ENCODE measurements at regions not wholly inside any gene's neighbourhood (a gene's known extent, or its start where the extent isn't known, plus 50 kb on each side); places are given as distances from the start of the nearest gene placed in this dataset.

DNA sequence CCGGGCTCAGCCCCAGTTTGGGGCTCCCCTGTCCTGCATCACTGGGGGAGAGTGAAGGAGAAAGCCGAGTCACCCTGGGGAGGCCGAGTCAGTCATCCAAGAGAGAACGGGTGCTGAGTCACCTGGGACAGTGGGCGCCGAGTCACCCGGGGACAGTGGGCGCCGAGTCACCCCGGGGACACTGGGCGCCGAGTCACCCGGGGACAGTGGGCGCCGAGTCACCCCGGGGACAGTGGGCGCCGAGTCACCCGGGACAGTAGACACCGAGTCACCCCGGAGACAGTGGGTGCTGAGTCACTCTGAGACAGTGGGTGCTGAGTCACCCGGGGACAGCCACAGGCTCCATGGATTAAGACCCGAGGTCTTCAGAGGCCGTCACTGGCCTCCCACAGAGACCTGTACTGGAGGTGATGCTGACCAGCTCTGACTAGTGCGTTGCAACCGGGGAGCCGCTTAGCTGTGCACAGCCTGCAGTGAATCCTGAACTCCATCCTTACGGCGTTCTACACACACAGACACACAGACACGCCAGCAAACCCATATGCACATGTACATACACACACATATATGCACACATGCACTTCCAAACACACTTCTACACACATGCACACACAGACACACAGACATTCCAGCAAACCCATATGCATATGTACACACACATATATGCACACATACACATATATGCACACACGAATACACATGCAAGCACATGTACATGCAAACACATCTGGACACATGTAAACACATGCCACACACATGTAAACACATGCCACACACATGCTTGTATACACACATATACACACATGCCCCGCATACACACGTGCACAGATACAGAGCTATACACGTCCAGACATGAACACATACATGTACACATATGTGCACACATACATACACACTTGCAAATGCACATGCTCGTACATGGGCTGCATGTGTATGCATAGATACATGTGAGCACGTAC, 64.9 kb upstream of the GALNT9 start:
- H3K27ac ChIP-seq (replicated peaks), result no peak overlapping the region
- intact Hi-C loops (cut with micrococcal nuclease), result no loop called here
- H3K36me3 ChIP-seq, result no peaks in the 10 kb centered on the region
- TF ChIP-seq, protein P1, sequence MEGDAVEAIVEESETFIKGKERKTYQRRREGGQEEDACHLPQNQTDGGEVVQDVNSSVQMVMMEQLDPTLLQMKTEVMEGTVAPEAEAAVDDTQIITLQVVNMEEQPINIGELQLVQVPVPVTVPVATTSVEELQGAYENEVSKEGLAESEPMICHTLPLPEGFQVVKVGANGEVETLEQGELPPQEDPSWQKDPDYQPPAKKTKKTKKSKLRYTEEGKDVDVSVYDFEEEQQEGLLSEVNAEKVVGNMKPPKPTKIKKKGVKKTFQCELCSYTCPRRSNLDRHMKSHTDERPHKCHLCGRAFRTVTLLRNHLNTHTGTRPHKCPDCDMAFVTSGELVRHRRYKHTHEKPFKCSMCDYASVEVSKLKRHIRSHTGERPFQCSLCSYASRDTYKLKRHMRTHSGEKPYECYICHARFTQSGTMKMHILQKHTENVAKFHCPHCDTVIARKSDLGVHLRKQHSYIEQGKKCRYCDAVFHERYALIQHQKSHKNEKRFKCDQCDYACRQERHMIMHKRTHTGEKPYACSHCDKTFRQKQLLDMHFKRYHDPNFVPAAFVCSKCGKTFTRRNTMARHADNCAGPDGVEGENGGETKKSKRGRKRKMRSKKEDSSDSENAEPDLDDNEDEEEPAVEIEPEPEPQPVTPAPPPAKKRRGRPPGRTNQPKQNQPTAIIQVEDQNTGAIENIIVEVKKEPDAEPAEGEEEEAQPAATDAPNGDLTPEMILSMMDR (IDR thresholded peaks at IDR 0.05; ENCODE audit: borderline replicate concordance), result no peak
- no peak for DNase-seq
- no peaks in the 10 kb centered on the region for H3K4me1 ChIP-seq
- H3K9me3 ChIP-seq (replicated peaks), result no peaks in the 10 kb centered on the region
- no peak overlapping the region for H3K4me3 ChIP-seq
- peaks cover 88% of the 10 kb centered on the region for H3K27me3 ChIP-seq (ENCODE audit: low read depth)

DNA sequence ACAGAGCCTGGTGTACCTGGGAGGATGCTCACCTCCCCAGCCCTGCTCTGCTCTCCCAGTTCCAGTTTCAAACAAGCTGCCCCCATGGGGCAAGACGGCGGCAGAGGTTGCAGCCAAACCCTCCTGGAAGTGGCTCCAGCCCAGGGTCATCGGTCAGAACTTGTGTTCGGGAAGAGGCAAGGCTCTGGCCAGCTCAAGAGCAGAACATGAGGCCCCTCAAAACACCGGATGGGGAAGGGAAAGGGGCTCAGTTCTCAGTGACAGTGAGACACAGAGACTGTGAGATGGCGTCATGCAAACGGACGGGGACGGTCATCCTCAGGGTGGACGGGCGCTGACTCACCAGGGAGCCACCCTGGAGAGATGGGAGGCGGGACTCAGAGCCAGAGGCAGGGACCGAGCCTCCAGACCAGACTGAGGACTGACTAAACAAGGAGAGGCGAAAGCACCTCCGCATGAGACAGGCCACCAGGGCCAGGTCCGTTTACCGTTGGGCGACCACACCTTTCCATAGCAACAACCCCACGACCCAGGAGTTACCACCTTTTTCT, 63.9 kb upstream of the GALNT9 start:
- Histone ChIP-seq H3K9me3 (replicated peaks) (no peaks in the 10 kb centered on the region), H3K4me1 (no peaks in the 10 kb centered on the region), H3K36me3 (no peaks in the 10 kb centered on the region), H3K27me3 (ENCODE audit: low read depth) (peaks cover 88% of the 10 kb centered on the region), H3K27ac (replicated peaks) (no peak overlapping the region), H3K4me3 (no peak overlapping the region)
- intact Hi-C loops (cut with micrococcal nuclease), result no loop called here
- no peak for DNase-seq
- TF ChIP-seq, protein P1 (IDR thresholded peaks at IDR 0.05; ENCODE audit: borderline replicate concordance), result no peak

DNA sequence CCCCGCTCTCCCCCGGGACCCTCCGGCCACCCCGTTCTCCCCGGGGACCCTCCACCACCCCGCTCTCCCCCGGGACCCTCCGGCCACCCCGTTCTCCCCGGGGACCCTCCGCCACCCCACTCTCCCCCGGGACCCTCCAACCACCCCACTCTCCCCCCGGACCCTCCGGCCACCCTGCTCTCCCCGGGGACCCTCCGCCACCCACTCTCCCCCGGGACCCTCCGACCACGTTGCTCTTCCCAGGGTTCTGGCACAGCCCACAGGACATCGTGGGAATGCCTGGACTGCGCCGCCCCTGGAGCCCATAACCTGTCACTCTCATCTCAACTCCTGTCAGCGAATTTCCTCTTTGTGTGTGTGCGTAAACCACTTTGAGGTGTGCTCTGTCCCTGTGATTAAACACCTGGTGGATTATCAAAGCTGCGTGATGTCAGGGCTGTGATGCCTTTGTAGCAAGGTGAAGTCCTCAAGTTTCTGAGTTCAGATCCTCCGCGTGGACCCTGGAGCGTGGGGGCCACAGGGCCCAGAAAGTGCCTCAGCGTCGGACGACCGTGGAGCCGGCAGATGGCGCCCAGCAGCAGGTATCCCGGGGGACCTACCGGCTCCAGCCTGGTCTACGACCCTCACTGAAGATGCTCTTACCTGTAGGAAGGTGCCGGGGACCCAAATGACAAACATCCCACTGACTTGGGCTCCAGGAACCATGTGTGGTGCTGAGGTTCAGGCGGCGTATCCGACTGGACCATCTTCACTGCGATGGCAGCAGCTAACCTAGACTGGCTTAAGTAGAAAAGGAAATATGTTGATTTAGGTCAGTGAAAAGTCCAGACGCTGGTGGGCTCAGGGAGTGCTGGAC, 63.2 kb upstream of the GALNT9 start:
- Histone ChIP-seq H3K36me3 (no peaks in the 10 kb centered on the region), H3K4me1 (no peaks in the 10 kb centered on the region), H3K4me3 (no peak overlapping the region), H3K9me3 (replicated peaks) (no peaks in the 10 kb centered on the region), H3K27ac (replicated peaks) (no peak overlapping the region), H3K27me3 (ENCODE audit: low read depth) (peaks cover 82% of the 10 kb centered on the region)
- no peak for DNase-seq
- intact Hi-C loops (cut with micrococcal nuclease), result no loop called here
- TF ChIP-seq, protein P1 (IDR thresholded peaks at IDR 0.05; ENCODE audit: borderline replicate concordance), result no peak

DNA sequence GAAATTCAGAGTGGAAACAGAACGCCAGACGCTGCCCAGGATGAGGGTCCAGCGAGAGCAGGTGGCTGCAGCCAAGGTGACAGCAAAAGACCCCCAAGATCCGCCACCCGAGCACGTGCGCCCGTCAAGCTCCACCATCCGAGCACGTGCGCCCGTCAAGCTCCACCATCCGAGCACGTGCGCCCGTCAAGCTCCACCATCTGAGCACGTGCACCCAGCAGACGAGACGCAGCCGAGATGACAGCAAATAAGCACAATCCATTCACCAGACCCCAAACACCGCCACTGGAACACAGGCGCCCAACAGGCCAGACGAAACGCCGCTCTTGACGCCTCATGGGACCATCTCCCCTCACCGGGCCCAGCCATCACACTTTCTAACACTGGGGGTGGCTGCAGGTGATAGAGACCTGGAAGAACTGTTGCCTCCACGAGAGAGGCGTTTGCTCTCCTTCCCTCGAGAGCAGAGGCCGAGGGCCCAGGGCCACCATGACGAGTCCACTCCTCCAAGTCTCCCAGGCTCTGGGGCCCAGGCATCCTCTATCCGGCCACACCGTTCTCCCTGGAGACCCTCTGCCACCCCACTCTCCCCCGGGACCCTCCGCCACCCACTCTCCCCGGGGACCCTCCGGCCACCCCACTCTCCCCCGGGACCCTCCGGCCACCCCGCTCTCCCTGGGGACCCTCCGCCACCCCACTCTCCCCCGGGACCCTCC, 62.1 kb upstream of the GALNT9 start:
- Histone ChIP-seq H3K9me3 (replicated peaks) (no peaks in the 10 kb centered on the region), H3K27me3 (ENCODE audit: low read depth) (peaks cover 81% of the 10 kb centered on the region), H3K27ac (replicated peaks) (no peak overlapping the region), H3K36me3 (no peaks in the 10 kb centered on the region), H3K4me1 (no peaks in the 10 kb centered on the region), H3K4me3 (no peak overlapping the region)
- no peak for DNase-seq
- intact Hi-C loops (cut with micrococcal nuclease), result no loop called here
- TF ChIP-seq, protein P1 (IDR thresholded peaks at IDR 0.05; ENCODE audit: borderline replicate concordance), result no peak
